GM12891 (cell line): ENCODE measurements at regions not wholly inside any gene's neighbourhood (a gene's known extent, or its start where the extent isn't known, plus 50 kb on each side); places are given as distances from the start of the nearest gene placed in this dataset.

Source experiments
- POLR2A ChIP-seq: IDR thresholded peaks from 2 replicates; pipeline ENCODE4 v1.6.1; 2011; ENCODE audit warnings: low read depth, low read length, control low read depth
- POLR2AphosphoS5 ChIP-seq: IDR thresholded peaks from 2 replicates; pipeline ENCODE4 v1.6.1; 2011; ENCODE audit warnings: low read depth, low read length, control low read depth
- TAF1 ChIP-seq: IDR thresholded peaks from 2 replicates; pipeline ENCODE4 v1.6.1; 2011; ENCODE audit warnings: low read depth, low read length, control low read depth

DNA sequence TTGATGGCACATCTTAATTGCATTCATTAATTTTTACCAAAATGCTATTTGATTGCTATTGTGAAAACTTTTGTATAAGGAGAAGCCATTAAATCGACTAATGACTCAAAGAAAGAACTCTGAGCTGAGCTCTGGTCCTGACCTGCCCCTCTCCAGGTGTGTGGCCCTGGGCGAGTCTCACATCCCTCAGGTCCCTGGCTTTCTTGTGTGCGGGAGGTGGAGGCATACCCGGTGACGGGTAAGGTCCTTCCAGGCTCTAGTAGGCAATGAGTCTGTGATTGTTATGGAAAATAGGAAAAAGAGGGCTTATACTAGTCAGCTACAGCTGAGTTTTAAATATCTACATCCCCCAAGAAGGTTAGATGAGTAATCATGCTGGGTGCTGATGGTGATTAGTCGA, 248.1 kb downstream of the GATA3 start:
- TF ChIP-seq POLR2A: no peak
- no peak for TF ChIP-seq POLR2AphosphoS5
- no peak for TF ChIP-seq TAF1
